Jurkat, Clone E6-1 (cell line): ENCODE measurements at regions not wholly inside any gene's neighbourhood (a gene's known extent, or its start where the extent isn't known, plus 50 kb on each side); places are given as distances from the start of the nearest gene placed in this dataset.
"Not testable (repeated sequence)": the region's sequence is repeated elsewhere in the genome, so short reads cannot be mapped to it uniquely, and the experiment has no call there.

Experiments
- DNase-seq: peaks from one replicate; pipeline ENCODE4 v3.0.0-alpha.2; 2011; ENCODE audit warnings: low read depth, low spot score
- H3K4me3 ChIP-seq: 2 replicates; pipeline ENCODE4 v1.5.1; 2011; ENCODE audit warnings: mild to moderate bottlenecking, low read length, control low read depth, moderate library complexity

DNA sequence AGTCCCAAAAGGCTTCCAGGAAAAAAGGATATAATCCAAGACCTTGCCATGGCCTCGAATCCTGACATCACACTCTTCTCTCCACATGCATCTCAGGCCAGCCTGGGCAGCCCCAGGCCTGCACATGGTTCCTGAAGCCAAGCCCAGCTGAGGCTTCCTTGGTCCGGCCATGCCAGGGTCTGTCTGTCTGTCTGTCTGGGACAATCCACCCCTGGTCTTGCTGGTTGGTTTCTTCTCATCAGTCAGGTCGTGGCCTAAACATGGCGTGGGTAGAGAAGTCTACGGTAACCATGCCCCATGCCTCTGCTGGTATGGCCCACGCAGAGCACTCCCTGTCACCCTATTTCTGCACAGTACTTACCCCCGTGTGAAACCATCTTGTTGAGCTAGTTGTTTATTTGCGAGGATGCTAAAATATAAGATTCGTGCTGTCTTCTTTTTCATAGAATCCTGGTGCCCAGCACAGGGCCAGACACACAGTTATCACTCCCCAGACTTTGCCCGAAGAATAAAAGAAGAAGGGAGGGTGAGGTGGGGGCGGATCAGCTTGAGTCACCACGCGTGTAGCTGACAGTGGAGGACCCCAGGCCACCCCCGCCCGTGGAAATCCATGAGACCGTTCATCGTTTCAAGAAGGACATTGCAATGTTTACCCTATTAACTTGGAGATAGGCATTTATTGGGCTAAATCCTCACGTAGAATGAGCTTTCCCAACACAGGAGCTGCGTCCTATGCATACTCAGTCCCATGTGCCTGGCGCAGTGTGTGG, 107.2 kb downstream of the RNASET2 start:
- no peak for DNase-seq
- H3K4me3 ChIP-seq, result no peak overlapping the region

DNA sequence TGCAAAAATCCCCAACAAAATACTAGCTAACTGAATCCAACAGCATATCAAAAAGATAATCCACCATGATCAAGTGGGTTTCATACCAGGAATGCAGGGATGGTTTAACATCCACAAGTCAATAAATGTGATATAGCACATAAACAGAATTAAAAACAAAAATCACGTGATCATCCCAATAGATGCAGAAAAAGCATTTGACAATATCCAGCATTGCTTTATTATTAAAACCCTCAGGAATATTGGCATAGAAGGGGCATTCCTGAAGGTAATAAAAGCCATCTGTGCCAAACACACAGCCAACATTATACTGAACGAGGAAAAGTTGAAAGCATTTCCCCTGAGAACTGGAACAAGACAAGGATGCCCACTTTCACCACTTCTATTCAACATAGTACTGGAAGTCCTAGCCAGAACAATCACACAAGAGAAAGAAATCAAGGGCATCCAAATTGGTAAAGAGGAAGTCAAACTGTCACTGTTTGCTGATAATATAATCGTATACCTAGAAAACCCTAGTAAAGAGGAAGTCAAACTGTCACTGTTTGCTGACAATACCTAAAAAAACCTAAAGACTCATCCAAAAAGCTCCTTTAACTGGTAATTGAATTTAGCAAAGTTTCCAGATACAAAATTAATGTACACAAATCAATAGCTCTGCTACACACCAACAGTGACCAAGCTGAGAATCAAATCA, 109.8 kb downstream of the RNASET2 start:
- H3K4me3 ChIP-seq, DNase-seq: not testable (repeated sequence)

DNA sequence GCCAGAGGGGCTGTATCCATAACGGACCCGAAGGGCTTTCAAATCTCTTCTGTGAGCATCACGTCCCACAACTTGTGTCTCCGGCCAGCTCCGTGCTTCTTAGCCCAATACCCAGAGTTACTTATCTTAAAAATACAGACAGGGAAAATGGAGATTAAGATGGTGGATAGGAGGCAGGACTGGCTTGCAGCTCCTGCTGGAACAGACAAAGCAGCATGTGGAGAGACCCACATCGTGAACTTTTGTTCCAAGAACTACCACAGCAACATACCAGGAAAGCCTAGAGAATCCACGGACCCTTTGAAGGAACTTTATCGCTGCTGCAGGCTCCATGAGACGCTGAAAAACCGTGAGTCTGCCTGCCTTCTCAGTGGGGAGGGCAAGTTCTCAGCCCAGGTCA, 113.7 kb downstream of the RNASET2 start:
- no peak overlapping the region for H3K4me3 ChIP-seq
- DNase-seq, result no peak

DNA sequence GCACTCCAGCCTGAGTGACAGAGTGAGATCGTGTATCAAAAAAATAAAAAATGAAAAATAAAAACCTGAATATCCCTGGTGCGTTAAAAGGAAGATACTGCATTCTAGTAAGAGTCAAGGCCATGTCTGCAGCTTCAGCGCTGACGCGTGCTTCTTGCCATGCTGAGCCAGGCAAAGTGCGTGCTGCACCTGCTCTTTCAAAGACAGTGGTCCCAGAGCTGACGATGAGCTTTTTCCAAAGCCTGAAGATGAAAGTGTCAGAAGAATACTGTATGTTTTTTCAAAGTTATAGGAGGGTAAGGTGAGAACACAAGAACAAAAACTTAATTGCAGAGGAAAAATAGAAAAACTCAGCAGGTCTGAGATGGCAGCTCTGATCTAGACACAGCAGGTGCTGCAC, 115.1 kb downstream of the RNASET2 start:
- no peak for DNase-seq
- no peak overlapping the region for H3K4me3 ChIP-seq

DNA sequence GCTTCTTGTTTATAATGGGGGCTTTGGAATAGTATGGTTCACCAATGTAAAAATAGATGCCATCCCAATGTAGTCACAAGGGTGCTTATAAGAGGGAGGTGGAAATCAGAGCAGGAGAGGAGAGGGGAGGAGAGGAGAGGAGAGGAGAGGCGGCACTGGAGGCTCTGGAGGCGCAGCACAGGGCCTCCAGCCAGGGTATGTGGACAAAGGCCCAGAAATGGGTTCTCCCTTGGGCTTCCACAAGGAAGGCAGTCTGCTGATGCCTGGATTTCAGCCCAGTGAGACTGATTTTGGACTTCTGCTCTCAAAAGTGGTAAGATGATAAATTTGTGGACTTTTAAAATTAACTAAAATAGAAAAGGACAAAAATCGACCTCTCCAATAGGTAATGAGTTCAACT, 116.8 kb downstream of the RNASET2 start:
- DNase-seq, result no peak
- H3K4me3 ChIP-seq, result no peak overlapping the region

DNA sequence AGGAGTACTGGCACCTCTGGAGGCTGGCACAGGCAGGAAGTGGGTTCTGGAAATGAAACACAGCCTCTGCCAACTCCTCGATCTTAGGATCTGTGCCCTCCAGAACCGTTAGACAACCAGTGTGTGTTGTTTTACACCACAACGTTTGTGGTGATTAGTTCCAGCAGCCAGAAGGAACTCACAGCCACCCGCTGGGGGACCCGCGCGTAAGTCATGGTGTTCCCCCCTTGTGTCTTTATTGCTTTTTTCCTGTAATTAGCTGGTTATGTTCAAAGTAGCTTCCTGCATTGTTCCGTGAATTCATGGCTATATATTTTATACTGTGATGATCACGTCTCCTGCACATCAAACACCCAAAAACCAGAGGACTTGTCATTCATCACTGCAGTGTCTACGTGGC, 117.4 kb downstream of the RNASET2 start:
- DNase-seq, result no peak
- H3K4me3 ChIP-seq, result no peak overlapping the region

DNA sequence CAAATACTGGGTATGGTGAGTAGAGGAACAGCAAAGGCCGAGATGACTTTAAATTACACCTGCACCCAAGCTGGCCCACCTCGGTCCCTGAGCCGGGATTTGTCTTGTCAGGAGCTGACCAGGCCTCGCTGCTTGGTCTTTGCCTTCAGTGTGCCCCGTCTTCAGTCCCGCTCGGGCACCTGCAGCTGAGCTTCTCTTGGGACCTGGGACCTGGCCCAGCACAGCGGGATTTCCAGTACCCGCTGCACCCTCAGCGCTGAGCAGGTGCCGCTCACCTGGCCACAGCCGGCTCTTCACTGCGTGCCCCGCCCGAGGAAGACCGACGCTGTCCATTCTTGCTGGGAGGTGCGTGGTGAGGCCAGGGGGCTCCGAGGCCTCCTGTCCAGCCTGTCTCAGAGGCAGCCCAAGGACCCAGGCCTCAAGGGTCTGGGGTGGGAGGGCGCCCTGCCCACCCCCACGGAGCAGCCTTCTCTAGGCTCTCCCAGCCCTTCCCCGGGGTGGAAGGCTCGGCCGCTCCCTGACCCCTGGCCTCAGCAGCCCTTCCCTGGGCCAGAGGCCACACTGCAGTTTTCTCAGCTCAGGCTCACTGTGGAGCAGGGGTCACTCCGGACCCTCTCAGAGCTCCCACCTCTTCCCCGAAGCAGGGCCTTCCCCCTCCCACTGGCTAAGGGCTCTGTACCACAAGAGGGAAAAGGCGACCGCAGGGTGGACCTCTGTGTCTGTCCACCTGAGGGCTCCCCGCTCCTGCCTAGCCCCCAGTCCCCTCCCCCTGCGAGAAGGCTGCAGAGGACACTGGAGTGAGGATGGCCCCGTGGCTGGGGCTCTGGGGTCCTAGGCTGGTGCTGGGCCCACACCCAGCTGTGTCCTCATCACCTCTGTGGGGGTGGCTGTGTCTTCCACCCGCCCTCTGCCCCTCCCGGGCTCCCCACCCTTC, 119.3 kb downstream of the RNASET2 start:
- no peak overlapping the region for H3K4me3 ChIP-seq
- no peak for DNase-seq

DNA sequence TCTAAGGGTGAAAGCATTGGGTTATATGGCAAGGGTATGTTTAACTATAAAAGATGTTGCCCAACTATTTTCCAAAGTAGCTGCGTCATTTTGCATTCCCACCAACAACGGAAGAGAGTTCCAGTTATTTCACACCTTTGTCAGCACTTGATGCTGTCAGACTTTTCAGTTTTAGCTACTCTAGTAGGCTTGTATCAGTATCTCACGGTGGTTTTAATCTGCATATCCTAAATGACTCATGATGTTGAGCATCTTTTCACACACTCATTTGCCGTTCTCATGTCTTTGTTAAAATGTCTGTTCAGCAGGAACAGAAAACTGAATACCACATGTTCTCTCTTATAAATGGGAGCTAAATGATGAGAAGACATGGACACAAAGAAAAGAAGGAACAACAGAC, 122.3 kb downstream of the RNASET2 start:
- no peak overlapping the region for H3K4me3 ChIP-seq
- DNase-seq, result no peak

DNA sequence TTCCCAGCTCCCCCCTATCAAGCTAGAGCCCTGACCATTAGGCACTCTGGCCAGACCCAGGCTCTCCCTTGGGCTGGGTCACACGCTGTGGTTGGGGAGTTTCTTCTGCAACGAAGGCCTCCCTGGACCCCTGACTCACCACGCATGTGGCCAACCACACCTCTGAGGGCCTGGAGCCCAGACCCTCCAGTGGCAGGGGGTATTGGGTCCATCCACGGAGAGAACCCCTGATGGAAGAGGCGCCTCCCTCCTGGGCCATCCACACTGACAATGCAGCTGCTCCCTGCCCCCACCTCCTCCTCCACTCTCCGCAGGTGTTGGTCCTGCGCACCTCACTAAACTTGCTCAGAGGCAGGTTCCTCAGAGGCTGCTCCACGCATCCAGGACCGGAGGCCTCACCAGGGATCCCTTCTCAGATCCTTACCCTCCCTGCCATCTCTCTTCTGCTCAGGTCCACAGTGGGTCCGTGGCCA, 125.4 kb downstream of the RNASET2 start:
- no peak overlapping the region for H3K4me3 ChIP-seq
- DNase-seq, result no peak

DNA sequence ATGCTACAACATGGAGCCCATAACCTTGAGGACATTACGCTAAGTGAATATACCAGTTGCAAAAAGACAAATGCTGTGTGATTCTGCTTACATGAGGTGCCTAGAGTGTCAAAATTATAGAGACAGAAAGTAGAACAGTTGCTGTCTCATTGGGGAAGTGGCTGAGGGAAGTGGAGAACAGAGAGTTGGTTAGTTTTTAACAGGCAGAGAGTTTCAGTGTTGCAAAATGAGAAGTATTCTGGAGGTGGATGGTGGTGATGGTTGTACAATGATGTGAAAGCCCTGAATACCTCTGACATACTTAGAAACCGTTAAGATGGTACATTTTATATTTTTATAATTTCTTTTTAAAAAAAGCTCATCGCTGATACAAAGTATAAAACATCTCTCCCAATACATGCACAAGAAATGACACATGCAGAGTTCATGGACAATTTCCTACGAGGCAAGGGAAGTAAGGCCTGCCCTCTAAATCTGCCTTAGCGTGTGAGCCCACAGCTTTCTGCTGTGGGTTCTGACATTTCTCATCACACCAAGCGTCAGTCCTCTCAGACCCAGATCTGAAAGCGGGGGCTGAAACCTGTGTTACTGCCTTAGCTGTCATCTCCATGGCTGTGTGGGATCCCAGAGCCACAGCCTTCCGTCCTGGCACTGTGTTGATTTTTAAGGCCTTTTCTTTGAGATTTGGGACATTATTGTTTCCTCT, 126.0 kb downstream of the RNASET2 start:
- DNase-seq, result no peak
- no peak overlapping the region for H3K4me3 ChIP-seq

DNA sequence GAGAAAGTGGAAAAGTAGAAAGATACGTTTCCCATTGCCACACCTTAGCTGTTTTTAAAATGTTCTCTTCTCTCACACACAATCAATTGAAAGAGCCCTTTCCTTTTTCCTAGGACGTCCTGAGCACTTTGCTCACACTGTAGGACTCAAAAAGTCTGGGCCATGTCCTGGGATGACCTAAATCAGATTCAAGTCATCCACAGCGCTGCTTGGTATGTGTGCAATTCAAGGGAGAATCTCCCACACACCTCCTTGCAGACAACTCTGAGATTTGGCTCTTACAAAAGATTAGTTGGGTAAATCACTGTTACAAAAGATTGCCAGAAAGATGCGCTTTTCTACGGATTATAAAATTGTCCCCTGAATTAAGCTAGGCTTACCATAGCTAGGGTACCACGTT, 130.1 kb downstream of the RNASET2 start:
- no peak overlapping the region for H3K4me3 ChIP-seq
- DNase-seq, result no peak

DNA sequence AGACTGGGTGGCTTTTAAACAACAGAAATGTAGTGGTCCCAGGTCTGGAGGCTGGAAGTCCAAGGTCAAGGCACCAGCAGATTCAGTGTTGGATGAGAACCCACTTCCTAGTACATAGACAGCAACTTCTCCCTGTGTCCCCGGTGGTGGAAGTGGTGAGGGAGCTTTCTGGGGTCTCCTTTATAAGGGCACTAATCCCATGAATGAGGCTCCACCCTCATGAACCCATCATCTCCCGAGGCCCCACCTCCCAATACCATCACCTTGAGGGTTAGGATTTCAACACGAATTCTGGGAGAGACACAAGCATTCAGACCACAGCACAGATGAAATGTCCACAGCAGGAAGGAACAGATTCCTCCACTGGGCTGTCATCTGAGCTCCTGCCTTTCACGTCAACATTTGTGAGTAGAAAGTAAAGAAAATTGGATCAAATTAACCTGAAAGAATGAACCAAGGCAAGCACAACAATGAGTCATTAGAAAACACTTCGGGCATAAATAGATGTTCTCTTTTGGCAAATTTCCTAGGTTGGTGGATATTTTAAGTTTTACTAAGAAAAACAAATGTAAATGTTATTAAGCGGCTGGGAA, 130.7 kb downstream of the RNASET2 start:
- no peak overlapping the region for H3K4me3 ChIP-seq
- DNase-seq, result no peak

DNA sequence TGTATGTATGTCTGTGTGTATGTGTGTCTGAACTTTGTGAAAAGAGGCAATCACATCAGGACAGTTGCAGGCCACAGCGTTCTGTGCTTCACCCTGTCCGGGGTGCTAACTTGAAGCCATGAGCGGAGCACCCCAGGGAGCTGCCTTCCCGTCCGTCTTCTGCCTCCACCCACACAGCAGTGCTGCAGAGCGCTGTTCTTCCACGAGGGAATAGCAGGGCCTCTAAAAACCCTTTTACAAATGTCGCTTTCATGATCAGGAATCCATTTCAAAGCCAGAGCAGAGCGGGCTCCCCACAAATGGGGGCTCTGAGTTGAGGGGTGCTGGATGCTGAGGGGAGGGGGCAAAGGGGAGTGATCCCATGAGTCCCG, 131.5 kb downstream of the RNASET2 start:
- H3K4me3 ChIP-seq, result no peak overlapping the region

DNA sequence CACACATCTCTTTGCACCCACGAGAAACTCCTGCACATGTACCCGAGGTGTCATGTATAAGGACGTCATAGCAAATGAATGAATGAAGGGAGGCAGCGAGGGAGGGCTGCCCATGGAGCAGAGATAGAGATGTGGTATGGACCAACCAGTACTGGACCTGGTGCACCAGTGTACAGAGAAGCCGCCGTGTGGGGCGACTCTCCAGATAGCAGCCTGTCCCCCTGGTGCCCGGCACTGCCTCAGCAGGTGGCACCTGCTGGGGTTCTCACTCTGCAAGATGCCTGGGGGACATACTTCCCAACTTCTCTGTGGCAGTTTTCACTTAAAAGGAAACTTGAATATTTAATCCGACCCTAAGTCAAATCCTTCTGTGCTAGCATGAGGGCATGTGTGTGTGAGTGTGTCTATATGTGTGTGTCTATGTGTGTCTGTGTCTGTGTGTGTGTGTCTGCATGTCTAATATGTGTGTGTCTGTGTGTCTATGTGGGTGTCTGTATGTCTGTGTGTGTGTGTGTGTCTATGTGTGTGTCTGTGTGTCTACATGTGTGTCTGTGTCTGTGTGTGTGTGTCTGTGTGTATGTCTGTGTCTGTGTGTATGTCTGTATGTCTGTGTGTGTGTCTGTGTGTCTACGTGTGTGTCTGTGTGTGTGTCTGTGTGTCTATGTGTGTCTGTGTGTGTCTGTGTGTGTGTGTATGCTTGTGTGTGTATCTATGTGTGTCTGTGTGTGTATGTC, 132.0 kb downstream of the RNASET2 start:
- no peak overlapping the region for H3K4me3 ChIP-seq
- DNase-seq, result no peak

More for the DNA sequence above, 131.5 kb downstream of the RNASET2 start:
- DNase-seq, result no peak

DNA sequence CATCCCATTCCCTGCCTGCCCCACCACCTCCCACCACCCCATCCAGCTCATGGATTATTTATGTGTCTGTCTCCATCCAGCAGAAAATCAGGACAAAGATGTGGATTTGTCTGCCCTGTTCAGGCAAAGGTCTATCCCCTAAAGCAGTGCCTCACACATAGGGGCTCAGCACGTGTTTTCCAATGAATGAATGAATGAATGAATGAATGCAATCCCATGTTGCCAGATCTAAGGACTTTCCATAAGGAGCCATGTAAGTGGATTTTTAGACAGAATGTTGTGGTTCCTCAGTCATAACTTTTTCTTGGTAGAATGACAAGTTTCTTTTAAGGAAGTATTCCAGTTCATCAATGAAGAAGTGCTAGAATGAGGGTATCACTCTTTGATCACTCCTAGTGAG, 133.7 kb downstream of the RNASET2 start:
- DNase-seq, result no peak
- no peak overlapping the region for H3K4me3 ChIP-seq

DNA sequence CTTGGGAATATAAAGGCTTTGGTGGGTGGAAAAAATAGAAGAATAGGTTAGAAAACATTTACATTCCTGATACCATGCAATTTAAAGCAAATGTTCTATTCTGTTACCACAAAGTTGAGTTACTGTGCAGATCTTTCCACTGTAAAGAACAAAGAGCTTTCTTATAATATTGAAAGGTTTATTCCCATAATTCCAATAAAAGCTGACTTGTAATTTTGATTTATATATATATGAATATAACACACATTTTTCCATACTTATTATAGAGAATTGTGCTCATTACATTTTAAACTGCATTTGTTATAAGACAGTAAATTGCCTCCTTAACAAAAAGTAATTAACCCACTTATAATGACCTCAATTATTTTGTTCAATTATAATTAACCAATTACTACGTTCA, 135.9 kb downstream of the RNASET2 start:
- H3K4me3 ChIP-seq, result no peak overlapping the region
- no peak for DNase-seq

DNA sequence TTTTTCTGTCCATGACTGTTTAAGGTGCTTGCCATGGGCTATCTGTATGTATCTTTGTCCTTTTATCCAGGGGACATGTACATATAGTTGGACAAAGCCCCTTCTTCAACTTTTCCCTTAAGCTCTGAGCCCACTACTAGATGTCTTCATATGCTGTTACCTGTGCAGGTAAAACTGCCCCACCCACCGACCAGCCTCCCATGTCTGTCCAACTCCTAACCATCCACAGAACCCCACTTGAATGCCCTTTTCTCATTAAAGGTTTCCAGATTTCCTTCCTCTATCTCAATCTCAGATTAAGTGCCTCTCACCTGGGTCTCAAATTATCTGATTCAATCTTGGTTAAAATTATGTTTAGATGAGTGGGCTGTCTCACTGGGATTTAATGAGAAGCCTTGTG, 136.3 kb downstream of the RNASET2 start:
- H3K4me3 ChIP-seq, result no peak overlapping the region
- DNase-seq, result no peak

DNA sequence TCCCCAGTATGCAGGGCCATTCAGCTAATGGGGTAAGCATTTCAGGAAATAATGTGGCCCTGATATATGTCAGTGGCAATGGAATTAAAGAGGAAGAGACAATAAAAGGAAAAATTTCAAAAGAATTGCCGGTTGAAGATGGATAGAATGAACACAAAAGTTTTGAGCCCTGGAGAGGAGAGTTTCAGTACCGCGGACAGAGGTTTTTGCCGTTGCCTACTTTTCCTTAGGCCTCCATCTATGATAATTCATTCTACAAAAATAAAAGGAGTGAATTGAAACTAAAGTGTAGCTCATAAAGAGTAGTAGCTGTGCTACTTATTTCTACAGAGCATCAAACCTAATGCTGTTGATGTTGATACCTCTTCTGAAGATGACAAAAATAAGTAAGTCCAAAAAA, 140.7 kb downstream of the RNASET2 start:
- H3K4me3 ChIP-seq, result no peak overlapping the region
- no peak for DNase-seq
